ENCODE measurements at regions not wholly inside any gene's neighbourhood (a gene's known extent, or its start where the extent isn't known, plus 50 kb on each side); places are given as distances from the start of the nearest gene placed in this dataset.
"Not testable (repeated sequence)": the region's sequence is repeated elsewhere in the genome, so short reads cannot be mapped to it uniquely, and the experiment has no call there.

DNA sequence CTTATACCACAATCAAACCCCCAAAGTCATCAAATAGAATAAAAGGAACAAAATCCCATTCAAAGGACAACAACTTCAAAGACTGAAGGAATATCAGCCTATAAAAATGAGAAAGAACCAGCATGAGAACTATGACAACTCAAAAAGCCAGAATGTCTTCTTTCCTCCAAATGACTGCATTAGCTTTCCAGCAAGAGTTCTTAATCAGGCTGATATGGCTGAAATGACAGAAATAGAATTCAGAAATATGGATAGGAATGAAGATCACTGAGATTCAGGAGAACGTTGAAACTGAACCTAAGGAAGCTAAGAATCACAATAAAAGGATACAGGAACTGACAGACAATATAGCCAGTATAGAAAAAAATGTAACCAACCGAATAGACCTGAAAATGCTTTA, 109.5 kb downstream of the SINHCAF start:
- DNase-seq (ENCODE audit: low read depth in 2 of 2): no peak

GRCh38 chr12:31217356-31218130, 108.4 kb downstream of the SINHCAF start:
- DNase-seq (ENCODE audit: low read depth in 2 of 2): no peak

DNA sequence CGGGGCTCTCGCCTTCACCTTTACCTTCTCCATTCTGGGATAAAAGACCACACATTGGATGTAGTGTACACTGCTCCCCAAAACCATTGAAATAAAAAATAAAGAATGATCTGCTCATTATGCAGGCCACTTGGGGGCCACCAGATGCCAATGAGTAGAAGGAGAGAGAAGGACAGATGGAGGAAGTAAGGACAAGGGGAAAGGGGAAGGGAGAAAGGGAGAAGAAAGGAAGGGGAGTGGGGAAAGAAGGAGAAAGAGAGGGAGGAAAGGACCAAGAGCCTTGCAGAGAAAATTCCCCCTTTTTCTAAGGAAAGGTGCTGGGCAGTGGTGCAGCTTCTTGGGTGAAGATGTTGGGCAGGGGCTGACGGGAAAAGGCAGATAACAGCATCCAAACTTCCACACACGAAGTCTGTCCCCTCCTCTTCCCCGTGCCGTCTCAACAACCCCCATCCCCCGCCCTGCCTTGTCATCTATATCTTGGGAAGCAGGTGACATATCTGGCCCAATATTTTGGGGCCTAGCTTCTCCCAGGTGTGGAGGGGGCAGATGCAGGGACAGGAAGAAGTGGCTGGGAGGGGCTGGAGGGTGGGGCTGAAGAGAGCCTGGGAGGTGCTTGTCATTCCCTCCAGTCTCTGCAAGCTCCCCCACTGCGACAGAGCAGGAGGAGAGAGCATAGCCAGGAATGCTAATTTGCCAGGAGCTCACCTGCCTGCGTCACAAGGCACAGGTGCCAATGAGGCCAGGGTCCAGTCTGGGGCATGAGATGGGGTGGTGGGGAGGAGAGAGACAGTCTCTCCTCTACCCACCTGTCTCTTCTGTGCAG, 107.5 kb downstream of the SINHCAF start:
- no peak for DNase-seq (ENCODE audit: low read depth in 2 of 2)

DNA sequence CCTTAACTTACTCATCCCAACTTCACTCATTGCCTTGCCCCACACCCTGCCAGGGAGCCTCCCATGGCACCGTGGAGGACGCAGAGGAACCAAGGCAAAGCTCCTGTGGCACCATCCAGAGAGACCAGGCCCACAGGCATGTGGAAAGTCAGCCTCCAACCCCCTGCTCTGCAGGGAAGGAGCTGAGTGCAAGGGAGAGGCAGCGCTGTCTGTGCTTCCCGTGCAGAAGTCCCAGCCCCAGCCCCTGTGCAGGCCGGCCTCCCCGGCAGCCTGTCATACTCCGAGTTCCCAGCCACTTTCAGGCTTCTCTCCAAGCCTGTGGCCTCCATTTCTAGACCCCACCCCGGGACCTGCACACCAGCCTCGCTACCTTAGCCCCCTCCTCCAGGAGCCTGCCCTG, 106.4 kb downstream of the SINHCAF start:
- DNase-seq (ENCODE audit: low read depth in 2 of 2): no peak

- DNase-seq (ENCODE audit: low read depth in 2 of 2): no peak
Measured at GRCh38 chr12:31220061-31220460, 105.9 kb downstream of the SINHCAF start.

DNA sequence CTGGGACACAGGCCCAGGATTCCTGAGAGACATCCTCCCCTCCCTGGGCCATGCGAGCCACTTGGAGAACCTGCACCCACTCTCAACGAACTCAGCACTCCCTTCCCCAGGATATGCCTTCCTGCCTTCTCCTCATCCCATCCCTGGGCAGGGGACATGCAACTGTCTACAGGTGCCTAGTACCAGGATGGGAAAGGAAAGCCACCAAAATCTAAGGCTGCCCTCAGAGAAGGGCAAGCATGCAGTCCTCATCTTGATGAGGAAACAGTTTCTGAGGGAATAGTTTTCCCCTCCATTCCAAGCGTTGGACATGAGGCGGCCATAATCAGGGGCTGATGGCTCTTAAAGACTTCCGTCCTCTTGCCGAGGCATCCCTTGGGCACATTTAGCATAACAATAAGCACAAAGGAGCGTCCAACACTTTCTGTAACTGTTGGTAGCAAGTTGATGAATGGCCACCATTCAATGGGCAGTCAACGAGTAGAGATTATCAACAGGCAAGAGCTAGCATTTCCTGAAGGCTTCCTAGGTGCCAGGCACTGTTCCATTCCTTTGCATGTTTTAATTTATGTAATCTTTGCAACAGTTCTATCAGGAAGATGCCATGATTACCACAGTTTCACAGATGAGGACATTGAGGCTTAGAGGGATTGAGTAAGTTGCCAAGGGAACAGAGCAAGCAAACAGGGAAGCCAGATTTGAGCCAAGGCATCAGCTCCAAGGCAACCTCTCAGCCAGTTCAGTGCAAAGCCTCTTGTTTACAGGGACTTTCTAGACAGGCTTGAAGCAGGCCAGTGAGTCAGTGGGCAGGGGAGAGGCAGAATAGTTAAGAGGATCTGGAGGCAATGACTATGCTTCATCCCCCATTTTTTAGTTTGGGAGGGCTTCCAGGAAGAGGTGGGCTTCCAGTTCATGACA, 105.1 kb downstream of the SINHCAF start:
- no peak for DNase-seq (ENCODE audit: low read depth in 2 of 2)

DNA sequence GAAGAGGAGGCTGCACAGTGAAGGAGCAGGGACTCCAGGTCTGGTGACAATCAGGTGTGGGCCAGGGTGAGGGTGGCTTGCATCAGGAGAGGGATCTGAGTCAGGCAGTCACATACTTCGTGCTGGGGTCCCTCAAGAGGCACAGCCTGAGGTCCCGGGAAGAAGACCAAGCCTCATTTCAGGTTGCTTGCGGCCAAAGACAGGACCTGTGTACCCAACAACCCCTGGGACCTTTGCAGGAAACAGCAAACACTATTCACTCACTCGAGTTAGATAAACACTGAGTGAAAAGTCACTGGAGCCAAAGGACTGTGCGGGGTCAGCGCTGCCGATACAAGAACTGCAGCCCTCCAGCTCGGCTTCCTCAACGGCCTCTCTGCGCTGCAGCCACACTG, 104.4 kb downstream of the SINHCAF start:
- no peak for DNase-seq (ENCODE audit: low read depth in 2 of 2)

DNA sequence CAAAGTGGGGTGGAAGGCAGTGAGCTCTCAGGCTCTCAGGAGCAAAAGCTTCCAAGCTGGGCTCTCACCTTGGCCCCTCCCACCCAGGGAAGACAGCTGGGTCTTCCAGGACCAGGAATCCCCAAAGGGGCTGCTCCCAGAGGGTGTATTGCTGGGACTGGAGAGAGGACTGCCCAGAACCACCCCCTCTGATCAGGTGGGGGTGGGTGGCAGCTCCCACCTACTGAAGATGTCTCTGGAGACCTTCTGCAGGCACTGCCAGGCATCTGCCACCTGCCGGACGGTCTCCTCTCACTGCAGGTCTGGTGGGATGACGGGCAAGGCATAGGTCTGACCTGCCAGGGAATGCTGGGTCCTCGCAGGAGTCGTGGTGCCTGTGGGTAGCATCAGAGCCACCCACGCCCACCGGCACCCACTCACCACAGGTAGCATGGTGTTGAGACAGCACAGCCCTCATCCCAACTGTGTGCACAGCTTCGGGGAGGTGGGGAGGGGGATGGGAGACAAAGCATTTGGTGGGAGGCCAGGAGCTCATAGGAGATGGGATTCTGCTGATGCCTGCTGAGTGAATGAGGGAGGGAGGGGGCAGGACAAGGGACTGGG, 103.2 kb downstream of the SINHCAF start:
- no peak for DNase-seq (ENCODE audit: low read depth in 2 of 2)

DNA sequence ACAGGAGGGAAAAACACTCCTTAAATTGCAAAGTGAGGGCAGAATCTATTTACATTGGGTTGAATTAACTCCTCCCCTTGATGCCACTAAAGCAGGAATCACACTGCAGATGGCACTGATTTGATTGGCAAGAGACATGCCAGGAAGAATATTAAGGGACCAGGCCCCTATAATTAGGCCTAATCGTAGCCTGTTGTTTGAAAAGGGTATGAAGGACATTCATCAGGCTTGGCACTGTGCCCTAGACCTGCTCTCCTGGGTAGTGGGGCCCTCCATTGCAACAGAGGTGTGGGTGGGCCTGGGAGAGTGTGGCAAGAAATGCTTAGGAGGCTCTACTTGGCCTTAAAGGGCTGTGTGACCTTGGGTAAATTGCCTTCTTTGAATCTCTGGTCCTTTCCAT, 102.3 kb downstream of the SINHCAF start:
- DNase-seq (ENCODE audit: low read depth in 2 of 2): not testable (repeated sequence)

GRCh38 chr12:31224768-31225448, 101.0 kb downstream of the SINHCAF start:
- DNase-seq (ENCODE audit: low read depth in 2 of 2): no peak

GRCh38 chr12:31225656-31226535, 100.1 kb downstream of the SINHCAF start:
- DNase-seq (ENCODE audit: low read depth in 2 of 2): no peak

- DNase-seq (ENCODE audit: low read depth in 2 of 2): no peak
Measured at GRCh38 chr12:31226639-31227038, 99.3 kb downstream of the SINHCAF start.

- DNase-seq (ENCODE audit: low read depth in 2 of 2): no peak
Measured at GRCh38 chr12:31227401-31227981, 98.5 kb downstream of the SINHCAF start.

DNA sequence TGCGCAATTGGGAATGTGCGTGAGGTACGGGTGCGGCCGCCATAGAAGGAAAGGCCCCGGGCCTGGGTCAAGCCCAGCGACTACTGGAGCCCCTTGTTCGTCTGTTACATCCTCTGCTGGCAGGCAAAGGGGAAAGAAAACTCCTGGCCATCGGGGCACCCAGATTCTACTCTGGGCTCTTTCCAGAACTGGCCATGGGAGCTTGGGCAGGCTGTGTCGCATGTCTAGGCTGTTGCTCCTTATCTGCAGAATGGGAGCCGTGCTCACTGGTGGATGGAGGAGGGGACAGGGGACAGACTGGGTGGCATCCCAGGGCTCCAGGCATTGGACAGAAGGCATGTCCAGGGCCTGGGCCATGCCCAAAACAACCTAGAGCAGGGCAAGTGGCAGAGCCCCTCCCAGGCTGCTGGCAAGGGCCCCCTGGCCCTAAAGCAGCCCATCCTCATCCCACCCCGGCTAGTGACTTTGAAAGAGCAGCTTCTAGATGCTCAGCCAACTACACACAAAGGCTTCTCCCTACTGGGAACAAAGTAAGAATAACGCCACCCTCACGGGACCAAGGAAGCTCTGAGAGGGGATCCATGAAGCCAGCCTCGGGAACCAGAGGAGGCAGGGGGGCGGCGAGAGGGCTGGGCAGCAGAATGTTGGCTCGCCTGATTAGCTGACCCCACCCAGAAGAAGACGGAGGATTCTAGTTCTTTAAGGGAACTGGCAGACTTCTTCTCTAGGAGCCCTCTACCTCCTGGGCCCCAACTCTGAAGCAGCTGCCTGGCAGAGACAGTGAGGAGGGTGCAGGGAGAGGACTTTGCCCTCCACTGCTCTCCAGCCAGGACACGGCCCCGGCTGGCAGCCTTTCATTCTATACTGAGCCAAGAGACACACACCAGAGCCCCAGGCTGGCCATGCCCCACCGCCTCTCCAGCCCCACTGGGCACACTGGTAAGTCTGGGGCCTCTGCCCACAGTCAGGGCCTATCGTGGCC, 96.8 kb downstream of the SINHCAF start:
- DNase-seq (ENCODE audit: low read depth in 2 of 2): no peak

- no peak for DNase-seq (ENCODE audit: low read depth in 2 of 2)
Measured at GRCh38 chr12:31230004-31230403, 95.9 kb downstream of the SINHCAF start.

All from fibroblast of skin of left biceps (primary cell).